ENCODE measurements at regions not wholly inside any gene's neighbourhood (a gene's known extent, or its start where the extent isn't known, plus 50 kb on each side); places are given as distances from the start of the nearest gene placed in this dataset.
A peak's percentile ranks its signal among the peaks of the same experiment; 100 is the strongest.

GRCh38 chr18:10209302-10209701 is 245.1 kb upstream of the APCDD1 start:
- no peak overlapping the region for H3K27ac Mint-ChIP-seq
- H3K9me3 Mint-ChIP-seq: no peaks in the 10 kb centered on the region
- CTCF ChIA-PET: no interaction called here
- peaks cover 7% of the 10 kb centered on the region for H3K4me1 Mint-ChIP-seq
- peaks cover 9% of the 10 kb centered on the region for H3K27me3 Mint-ChIP-seq
- DNase-seq: no peak
- H3K4me3 Mint-ChIP-seq: no peak overlapping the region
- H3K36me3 Mint-ChIP-seq: peaks cover 2% of the 10 kb centered on the region

DNA sequence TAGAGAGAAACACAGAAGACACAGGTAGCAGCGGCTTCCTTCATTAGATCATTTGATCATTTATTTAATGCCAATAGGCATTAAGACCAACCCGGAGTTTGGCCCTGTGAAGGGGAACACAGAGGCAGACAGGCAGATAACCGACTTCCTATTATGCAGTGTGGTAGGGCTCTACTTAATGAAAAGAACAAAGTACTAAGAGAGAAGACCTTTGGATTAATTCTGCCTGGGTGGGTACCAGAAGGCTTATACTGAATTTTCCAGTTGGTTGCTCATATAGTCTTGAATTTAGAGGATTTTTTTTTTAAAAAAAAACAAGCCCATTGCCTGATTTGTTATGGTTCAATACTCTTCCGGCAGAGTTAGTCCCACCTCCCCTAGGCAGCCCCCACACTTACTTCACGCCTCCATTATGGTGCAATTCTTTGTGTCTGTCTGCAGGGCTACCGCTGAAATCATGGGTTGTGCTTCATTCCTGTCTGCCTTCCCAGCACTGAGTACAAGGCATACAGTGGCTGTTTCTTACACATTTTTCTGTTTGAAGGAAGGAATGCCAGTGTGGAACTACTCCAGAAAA is 244.3 kb upstream of the APCDD1 start:
- Mint-ChIP-seq H3K4me3 (no peak overlapping the region), H3K4me1 (peaks cover 15% of the 10 kb centered on the region), H3K27ac (no peak overlapping the region), H3K27me3 (peaks cover 8% of the 10 kb centered on the region), H3K36me3 (peaks cover 2% of the 10 kb centered on the region), H3K9me3 (no peaks in the 10 kb centered on the region)
- CTCF ChIA-PET: no interaction called here
- no peak for DNase-seq

DNA sequence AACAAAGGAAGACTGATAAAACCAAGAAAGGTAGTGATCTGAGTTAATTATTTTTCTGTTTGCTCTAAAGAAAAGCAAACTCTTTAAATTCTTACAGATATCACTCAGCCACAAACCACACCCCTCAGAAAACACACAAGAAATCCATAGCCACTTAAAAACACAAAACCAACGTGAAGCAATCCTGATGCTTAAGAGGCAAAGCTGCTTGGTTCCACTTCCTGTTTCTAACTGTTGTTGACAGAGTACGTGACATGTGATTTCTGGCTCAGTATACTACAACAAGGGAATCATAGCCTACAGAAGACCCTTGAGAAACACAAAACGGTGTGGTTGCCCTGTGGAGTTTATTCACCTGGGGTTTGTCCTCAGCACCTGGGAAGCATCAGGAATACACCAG is 240.9 kb upstream of the APCDD1 start:
- peaks cover 25% of the 10 kb centered on the region for H3K27me3 Mint-ChIP-seq
- H3K27ac Mint-ChIP-seq: peak overlapping the region; percentile 68

DNA sequence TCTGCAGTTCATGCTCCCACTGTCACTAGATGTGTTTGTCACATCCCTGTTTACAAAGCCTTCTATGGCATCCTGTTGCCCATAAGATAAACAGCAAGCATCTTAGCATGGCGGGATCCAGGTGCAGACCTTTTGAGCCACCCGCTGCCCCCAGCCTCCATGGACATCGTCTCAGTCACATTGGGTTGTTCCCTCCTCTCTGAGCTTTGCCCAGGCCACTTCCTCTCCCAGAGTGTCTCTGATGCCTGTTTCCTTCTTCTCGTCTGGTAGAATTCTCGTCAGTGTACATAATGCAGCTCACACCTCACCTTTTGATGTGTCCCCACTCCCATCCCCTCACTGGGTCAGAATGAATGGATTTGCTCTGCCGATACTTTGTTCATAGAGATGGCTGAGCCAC is 239.0 kb upstream of the APCDD1 start:
- H3K4me3 Mint-ChIP-seq: no peak overlapping the region
- no peak for DNase-seq
- H3K4me1 Mint-ChIP-seq: peaks cover 21% of the 10 kb centered on the region
- H3K36me3 Mint-ChIP-seq: peaks cover 4% of the 10 kb centered on the region
- H3K27ac Mint-ChIP-seq: no peak overlapping the region
- H3K9me3 Mint-ChIP-seq: peaks cover 6% of the 10 kb centered on the region
- CTCF ChIA-PET: no interaction called here
- H3K27me3 Mint-ChIP-seq: peaks cover 26% of the 10 kb centered on the region

More for the DNA sequence above, 240.9 kb upstream of the APCDD1 start:
- CTCF ChIA-PET: no interaction called here
- no peak overlapping the region for H3K4me3 Mint-ChIP-seq
- peaks cover 4% of the 10 kb centered on the region for H3K36me3 Mint-ChIP-seq
- DNase-seq: peak; percentile 27
- H3K4me1 Mint-ChIP-seq: peaks cover 21% of the 10 kb centered on the region
- H3K9me3 Mint-ChIP-seq: peaks cover 6% of the 10 kb centered on the region

- Mint-ChIP-seq H3K9me3 (peaks cover 6% of the 10 kb centered on the region), H3K36me3 (peaks cover 3% of the 10 kb centered on the region), H3K4me3 (no peak overlapping the region), H3K27me3 (peaks cover 26% of the 10 kb centered on the region), H3K27ac (no peak overlapping the region), H3K4me1 (peaks cover 21% of the 10 kb centered on the region)
- CTCF ChIA-PET: no interaction called here
- no peak for DNase-seq
Observed at GRCh38 chr18:10216791-10217190, 237.6 kb upstream of the APCDD1 start.

DNA sequence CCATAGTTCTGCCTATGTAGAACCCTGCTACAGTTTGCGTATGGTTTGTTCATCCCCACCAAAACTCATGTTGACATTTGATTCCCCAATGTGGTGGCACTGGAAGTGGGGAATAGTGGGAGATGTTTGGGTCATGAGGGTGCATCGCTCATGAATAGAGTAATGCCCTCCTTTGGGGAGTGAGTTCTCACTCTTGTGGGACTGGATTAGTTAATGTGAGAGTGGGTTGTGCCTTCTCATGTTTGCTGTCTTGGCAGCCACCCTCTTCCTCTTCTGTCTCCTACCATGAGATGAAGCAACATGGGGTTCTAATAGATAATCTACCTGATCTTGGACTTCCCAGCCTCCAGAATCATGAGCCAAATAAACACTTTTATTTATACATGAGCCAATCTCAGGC is 237.2 kb upstream of the APCDD1 start:
- H3K27me3 Mint-ChIP-seq: peaks cover 26% of the 10 kb centered on the region
- H3K4me3 Mint-ChIP-seq: no peak overlapping the region
- CTCF ChIA-PET: no interaction called here
- H3K9me3 Mint-ChIP-seq: peaks cover 6% of the 10 kb centered on the region
- H3K27ac Mint-ChIP-seq: no peak overlapping the region
- H3K36me3 Mint-ChIP-seq: peaks cover 2% of the 10 kb centered on the region
- peaks cover 21% of the 10 kb centered on the region for H3K4me1 Mint-ChIP-seq
- no peak for DNase-seq

DNA sequence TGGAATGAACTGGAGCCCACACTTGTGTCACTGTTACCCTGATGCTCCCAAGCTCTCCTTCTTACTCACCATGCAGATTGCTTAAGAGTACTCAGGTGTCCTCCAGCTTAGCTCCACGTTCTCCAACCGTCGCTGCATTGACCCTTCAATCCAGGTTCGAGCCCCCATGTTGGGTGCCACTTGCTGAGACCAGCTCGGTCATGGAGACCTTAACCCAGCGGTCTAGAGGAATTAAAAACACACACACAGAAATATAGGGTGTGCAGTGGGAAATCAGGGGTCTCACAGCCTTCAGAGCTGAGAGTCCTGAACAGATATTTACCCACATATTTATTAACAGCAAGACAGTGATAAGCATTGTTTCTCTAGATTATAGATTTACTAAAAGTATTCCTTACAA is 229.1 kb upstream of the APCDD1 start:
- CTCF ChIA-PET: no interaction called here
- no peak for DNase-seq
- Mint-ChIP-seq H3K4me1 (no peaks in the 10 kb centered on the region), H3K9me3 (peaks cover 4% of the 10 kb centered on the region), H3K36me3 (no peaks in the 10 kb centered on the region), H3K27ac (no peak overlapping the region), H3K4me3 (no peak overlapping the region), H3K27me3 (peaks cover 6% of the 10 kb centered on the region)

- DNase-seq: no peak
- Mint-ChIP-seq H3K27ac (no peak overlapping the region), H3K9me3 (peaks cover 4% of the 10 kb centered on the region), H3K36me3 (no peaks in the 10 kb centered on the region), H3K4me3 (no peak overlapping the region), H3K27me3 (peaks cover 6% of the 10 kb centered on the region), H3K4me1 (no peaks in the 10 kb centered on the region)
- CTCF ChIA-PET: no interaction called here
Observed at GRCh38 chr18:10226971-10227370, 227.5 kb upstream of the APCDD1 start.

GRCh38 chr18:10228326-10228725 is 226.1 kb upstream of the APCDD1 start:
- Mint-ChIP-seq H3K27ac (no peak overlapping the region), H3K36me3 (no peaks in the 10 kb centered on the region), H3K27me3 (peaks cover 6% of the 10 kb centered on the region), H3K4me3 (no peak overlapping the region), H3K9me3 (peaks cover 4% of the 10 kb centered on the region), H3K4me1 (no peaks in the 10 kb centered on the region)
- CTCF ChIA-PET: interaction anchor here (0.8 kb wide), 1 partner anchor 57 kb away, joined by 3 read pairs; no protein-coding TSS in a partner anchor
- DNase-seq: no peak

DNA sequence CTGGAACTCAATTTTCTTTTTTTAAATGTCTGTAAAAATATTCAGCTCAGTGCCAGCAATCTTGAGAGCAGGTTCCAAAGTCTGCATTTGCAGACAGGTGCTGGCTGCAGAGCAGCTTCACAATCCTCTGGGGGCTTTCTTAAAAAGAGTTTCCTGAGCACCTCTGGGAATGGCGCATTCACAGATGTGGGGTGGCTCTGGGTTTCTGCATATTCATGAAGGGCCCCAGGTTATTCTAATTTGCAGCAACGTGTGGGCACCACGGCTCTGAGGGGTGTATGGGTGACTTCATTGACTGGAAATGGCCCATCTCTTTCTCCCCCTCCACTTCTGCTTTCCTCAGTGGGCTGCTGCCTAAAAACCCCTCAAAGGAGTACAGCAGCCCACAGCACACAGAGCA is 225.0 kb upstream of the APCDD1 start:
- no peaks in the 10 kb centered on the region for H3K4me1 Mint-ChIP-seq
- CTCF ChIA-PET: no interaction called here
- H3K27ac Mint-ChIP-seq: no peak overlapping the region
- H3K27me3 Mint-ChIP-seq: peaks cover 6% of the 10 kb centered on the region
- H3K4me3 Mint-ChIP-seq: no peak overlapping the region
- no peak for DNase-seq
- no peaks in the 10 kb centered on the region for H3K36me3 Mint-ChIP-seq
- peaks cover 4% of the 10 kb centered on the region for H3K9me3 Mint-ChIP-seq

- CTCF ChIA-PET: no interaction called here
- H3K4me3 Mint-ChIP-seq: no peak overlapping the region
- no peaks in the 10 kb centered on the region for H3K36me3 Mint-ChIP-seq
- no peak for DNase-seq
- no peak overlapping the region for H3K27ac Mint-ChIP-seq
- peaks cover 4% of the 10 kb centered on the region for H3K27me3 Mint-ChIP-seq
- H3K4me1 Mint-ChIP-seq: no peaks in the 10 kb centered on the region
- H3K9me3 Mint-ChIP-seq: peaks cover 4% of the 10 kb centered on the region
Observed at GRCh38 chr18:10230072-10230471, 224.4 kb upstream of the APCDD1 start.

DNA sequence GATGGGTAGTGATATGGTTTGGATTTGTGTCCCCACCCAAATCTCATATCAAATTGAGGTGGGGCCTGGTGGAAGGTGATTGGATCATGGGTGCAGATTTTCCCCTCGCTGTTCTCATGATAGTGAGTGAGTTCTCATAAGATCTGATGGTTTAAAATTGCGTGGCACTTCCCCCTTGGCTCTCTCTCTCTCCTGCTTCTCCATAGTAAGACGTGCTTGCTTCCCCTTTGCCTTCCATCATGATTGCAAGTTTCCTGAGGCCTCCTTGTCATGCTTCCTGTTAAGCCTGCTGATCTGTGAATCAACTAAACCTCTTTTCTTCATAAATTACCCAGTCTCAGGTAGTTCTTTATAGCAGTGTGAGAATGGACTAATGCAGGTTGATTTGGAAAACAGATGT is 223.2 kb upstream of the APCDD1 start:
- H3K4me1 Mint-ChIP-seq: no peaks in the 10 kb centered on the region
- no peak overlapping the region for H3K27ac Mint-ChIP-seq
- CTCF ChIA-PET: no interaction called here
- no peaks in the 10 kb centered on the region for H3K36me3 Mint-ChIP-seq
- DNase-seq: no peak
- no peak overlapping the region for H3K4me3 Mint-ChIP-seq
- H3K9me3 Mint-ChIP-seq: no peaks in the 10 kb centered on the region
- H3K27me3 Mint-ChIP-seq: no peaks in the 10 kb centered on the region

DNA sequence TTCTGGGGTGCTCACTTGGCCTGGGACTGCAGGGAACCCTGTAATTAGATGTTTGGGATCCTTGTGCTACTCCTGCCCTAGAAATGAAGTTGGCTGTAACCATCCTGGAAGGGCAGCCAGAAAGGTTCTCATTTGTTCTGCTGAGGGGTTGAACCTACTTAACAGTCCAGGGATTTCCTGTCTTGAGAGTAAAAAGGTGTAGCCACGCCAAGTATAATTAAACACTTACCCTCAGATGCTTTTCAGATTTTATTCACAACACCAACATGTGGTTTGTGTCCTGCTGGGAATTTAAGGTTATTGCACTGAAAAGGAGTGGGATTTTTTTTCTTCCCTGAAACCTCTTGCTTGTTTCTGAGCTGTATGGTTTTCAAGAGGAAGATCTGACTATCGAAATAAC is 222.4 kb upstream of the APCDD1 start:
- Mint-ChIP-seq H3K27me3 (no peaks in the 10 kb centered on the region), H3K4me3 (no peak overlapping the region), H3K36me3 (no peaks in the 10 kb centered on the region), H3K4me1 (no peaks in the 10 kb centered on the region), H3K27ac (no peak overlapping the region), H3K9me3 (no peaks in the 10 kb centered on the region)
- CTCF ChIA-PET: no interaction called here
- DNase-seq: no peak

- Mint-ChIP-seq H3K4me1 (no peaks in the 10 kb centered on the region), H3K4me3 (no peak overlapping the region), H3K27ac (no peak overlapping the region), H3K36me3 (no peaks in the 10 kb centered on the region), H3K27me3 (no peaks in the 10 kb centered on the region), H3K9me3 (no peaks in the 10 kb centered on the region)
- DNase-seq: no peak
- CTCF ChIA-PET: no interaction called here
Observed at GRCh38 chr18:10233082-10233875, 221.2 kb upstream of the APCDD1 start.

DNA sequence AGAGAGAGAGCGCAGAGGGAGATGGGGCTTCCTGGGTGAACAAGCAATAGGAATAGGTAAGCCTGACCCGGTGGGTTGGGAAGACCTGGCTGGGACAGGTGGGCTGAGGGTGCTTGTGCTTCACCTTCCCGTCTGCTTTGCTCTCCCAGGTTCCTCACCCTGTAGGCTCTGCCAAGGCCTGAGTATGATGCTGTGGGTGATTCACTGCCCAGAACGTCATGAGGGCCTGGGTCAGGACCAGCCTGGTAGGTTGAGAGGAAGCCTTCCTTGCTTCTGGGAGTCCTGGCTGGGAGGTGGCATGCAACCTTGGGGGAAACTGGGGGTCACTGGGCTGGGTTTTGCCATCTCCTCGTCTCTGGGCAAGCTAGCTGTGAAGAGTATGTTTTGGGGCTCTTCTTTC is 220.2 kb upstream of the APCDD1 start:
- CTCF ChIA-PET: no interaction called here
- H3K27me3 Mint-ChIP-seq: no peaks in the 10 kb centered on the region
- no peak overlapping the region for H3K4me3 Mint-ChIP-seq
- no peaks in the 10 kb centered on the region for H3K36me3 Mint-ChIP-seq
- no peaks in the 10 kb centered on the region for H3K9me3 Mint-ChIP-seq
- H3K4me1 Mint-ChIP-seq: no peaks in the 10 kb centered on the region
- H3K27ac Mint-ChIP-seq: no peak overlapping the region
- DNase-seq: no peak
